Tibial nerve (tissue), 4 donors: ENCODE measurements at regions not wholly inside any gene's neighbourhood (a gene's known extent, or its start where the extent isn't known, plus 50 kb on each side); places are given as distances from the start of the nearest gene placed in this dataset.

Source experiments
- EP300 ChIP-seq, 2 donors: sonication (generic); formaldehyde crosslinking; IDR thresholded peaks; one replicate each; pipeline ENCODE4 v1.6.1; 2017; ENCODE audit warnings: antibody characterized with exemption in 2 of 2, mild to moderate bottlenecking in 1 of 2
- POLR2A ChIP-seq, 2 donors: fragments of 450-650 bp; IDR thresholded peaks; one replicate each; pipeline ENCODE4 v1.6.1; 2017; ENCODE audit warnings: antibody characterized with exemption in 2 of 2, mild to moderate bottlenecking in 2 of 2, moderate library complexity in 2 of 2
- TF ChIP-seq, protein P1 (sequence below), 5 experiments: fragments of 200-600 bp in 3 of 5; fragments of 450-650 bp in 2 of 5; sonication (generic) in 3 of 5; IDR thresholded peaks; one replicate each; pipeline ENCODE4 v1.5.1; 2016 to 2019; ENCODE audit warnings: antibody characterized with exemption in 5 of 5, mild to moderate bottlenecking in 3 of 5, moderate library complexity in 2 of 5

DNA sequence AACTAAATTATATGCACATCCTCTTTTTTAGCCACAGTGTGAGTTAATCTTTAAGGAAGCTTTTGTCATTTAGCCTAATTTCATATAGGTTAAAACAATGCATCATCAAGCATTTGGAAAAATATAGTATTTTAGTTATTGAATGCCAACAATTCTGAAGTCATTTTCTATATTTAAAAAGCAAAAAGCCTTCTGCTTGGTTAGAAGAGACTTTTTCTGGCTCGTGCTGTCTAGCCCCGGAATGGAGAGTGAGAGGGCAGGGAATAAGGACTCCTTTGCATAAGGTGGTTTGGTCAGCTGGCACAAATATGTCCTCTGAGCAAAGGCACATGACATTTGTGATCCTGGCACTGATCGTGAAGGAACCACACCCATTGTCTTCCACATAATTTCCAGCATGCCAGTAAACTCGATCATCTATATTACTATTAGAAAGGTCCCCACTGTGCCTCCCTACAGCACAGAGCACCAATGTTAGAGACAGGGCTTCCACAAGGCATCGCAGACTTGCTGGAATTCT is 393.7 kb upstream of the INTU start:
- TF ChIP-seq, protein P1, sequence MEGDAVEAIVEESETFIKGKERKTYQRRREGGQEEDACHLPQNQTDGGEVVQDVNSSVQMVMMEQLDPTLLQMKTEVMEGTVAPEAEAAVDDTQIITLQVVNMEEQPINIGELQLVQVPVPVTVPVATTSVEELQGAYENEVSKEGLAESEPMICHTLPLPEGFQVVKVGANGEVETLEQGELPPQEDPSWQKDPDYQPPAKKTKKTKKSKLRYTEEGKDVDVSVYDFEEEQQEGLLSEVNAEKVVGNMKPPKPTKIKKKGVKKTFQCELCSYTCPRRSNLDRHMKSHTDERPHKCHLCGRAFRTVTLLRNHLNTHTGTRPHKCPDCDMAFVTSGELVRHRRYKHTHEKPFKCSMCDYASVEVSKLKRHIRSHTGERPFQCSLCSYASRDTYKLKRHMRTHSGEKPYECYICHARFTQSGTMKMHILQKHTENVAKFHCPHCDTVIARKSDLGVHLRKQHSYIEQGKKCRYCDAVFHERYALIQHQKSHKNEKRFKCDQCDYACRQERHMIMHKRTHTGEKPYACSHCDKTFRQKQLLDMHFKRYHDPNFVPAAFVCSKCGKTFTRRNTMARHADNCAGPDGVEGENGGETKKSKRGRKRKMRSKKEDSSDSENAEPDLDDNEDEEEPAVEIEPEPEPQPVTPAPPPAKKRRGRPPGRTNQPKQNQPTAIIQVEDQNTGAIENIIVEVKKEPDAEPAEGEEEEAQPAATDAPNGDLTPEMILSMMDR (IDR thresholded peaks at IDR 0.05): no peak
- TF ChIP-seq POLR2A (IDR thresholded peaks at IDR 0.05): no peak
- TF ChIP-seq EP300 (IDR thresholded peaks at IDR 0.05): no peak
